ENCODE measurements at regions not wholly inside any gene's neighbourhood (a gene's known extent, or its start where the extent isn't known, plus 50 kb on each side); places are given as distances from the start of the nearest gene placed in this dataset.

GRCh38 chr9:11002705-11003104 lies 389.9 kb upstream of the PTPRD start:
- no peak overlapping the region for H3K4me3 ChIP-seq (ENCODE audit: control insufficient read depth in 1 of 7, extremely low read depth in 1 of 7, insufficient read depth in 4 of 7, low read depth in 2 of 7, low read length in 6 of 7)
- ChIA-PET POLR2A (no interaction called here), CTCF (no interaction called here)
- no peaks in the 10 kb centered on the region for H3K27me3 ChIP-seq (replicated peaks in 2 of 5; ENCODE audit: control insufficient read depth in 4 of 5, insufficient read depth in 5 of 5, low read length in 4 of 5)
- no peak for DNase-seq
- H3K27ac ChIP-seq (ENCODE audit: insufficient read depth in 1 of 2, low read depth in 1 of 2, low read length in 2 of 2, poor library complexity in 1 of 2, severe bottlenecking in 2 of 2): no peak overlapping the region
- H3K9me3 ChIP-seq (ENCODE audit: control extremely low read depth in 1 of 5, control insufficient read depth in 4 of 5, insufficient read depth in 2 of 5, low read depth in 1 of 5, low read length in 4 of 5): peaks cover 0 to 2% (median 0%) of the 10 kb centered on the region in 5 experiments
- no peaks in the 10 kb centered on the region for H3K4me1 ChIP-seq (ENCODE audit: control extremely low read depth in 1 of 4, control insufficient read depth in 4 of 4, insufficient read depth in 4 of 4, low read length in 3 of 4)
- no peaks in the 10 kb centered on the region for H3K36me3 ChIP-seq (ENCODE audit: control insufficient read depth in 4 of 4, insufficient read depth in 4 of 4, low read length in 3 of 4)
- 71% methylated on average over 1 of the region's 1 CpG for WGBS (ENCODE audit: insufficient coverage)

- no peak for DNase-seq
- POLR2A ChIA-PET: no interaction called here
- CTCF ChIA-PET: no interaction called here
- Histone ChIP-seq H3K4me1 (ENCODE audit: control extremely low read depth in 1 of 4, control insufficient read depth in 4 of 4, insufficient read depth in 4 of 4, low read length in 3 of 4) (no peaks in the 10 kb centered on the region), H3K36me3 (ENCODE audit: control insufficient read depth in 4 of 4, insufficient read depth in 4 of 4, low read length in 3 of 4) (no peaks in the 10 kb centered on the region), H3K27ac (ENCODE audit: insufficient read depth in 1 of 2, low read depth in 1 of 2, low read length in 2 of 2, poor library complexity in 1 of 2, severe bottlenecking in 2 of 2) (no peak overlapping the region), H3K9me3 (ENCODE audit: control extremely low read depth in 1 of 5, control insufficient read depth in 4 of 5, insufficient read depth in 2 of 5, low read depth in 1 of 5, low read length in 4 of 5) (peaks cover 0 to 2% (median 0%) of the 10 kb centered on the region in 5 experiments), H3K4me3 (ENCODE audit: control insufficient read depth in 1 of 7, extremely low read depth in 1 of 7, insufficient read depth in 4 of 7, low read depth in 2 of 7, low read length in 6 of 7) (no peak overlapping the region), H3K27me3 (replicated peaks in 2 of 5; ENCODE audit: control insufficient read depth in 4 of 5, insufficient read depth in 5 of 5, low read length in 4 of 5) (no peaks in the 10 kb centered on the region)
- 100% methylated on average over 2 of the region's 4 CpGs for WGBS (ENCODE audit: insufficient coverage)
Measured at GRCh38 chr9:11003836-11004235, 391.0 kb upstream of the PTPRD start.

GRCh38 chr9:11011696-11012095 lies 398.9 kb upstream of the PTPRD start:
- H3K4me3 ChIP-seq (ENCODE audit: control insufficient read depth in 1 of 7, extremely low read depth in 1 of 7, insufficient read depth in 4 of 7, low read depth in 2 of 7, low read length in 6 of 7): no peak overlapping the region
- H3K27ac ChIP-seq (ENCODE audit: insufficient read depth in 1 of 2, low read depth in 1 of 2, low read length in 2 of 2, poor library complexity in 1 of 2, severe bottlenecking in 2 of 2): no peak overlapping the region
- CTCF ChIA-PET: no interaction called here
- 100% methylated on average over 3 of the region's 7 CpGs for WGBS (ENCODE audit: insufficient coverage)
- H3K27me3 ChIP-seq (replicated peaks in 2 of 5; ENCODE audit: control insufficient read depth in 4 of 5, insufficient read depth in 5 of 5, low read length in 4 of 5): no peaks in the 10 kb centered on the region
- DNase-seq: no peak
- POLR2A ChIA-PET: no interaction called here
- no peaks in the 10 kb centered on the region for H3K36me3 ChIP-seq (ENCODE audit: control insufficient read depth in 4 of 4, insufficient read depth in 4 of 4, low read length in 3 of 4)
- no peaks in the 10 kb centered on the region for H3K4me1 ChIP-seq (ENCODE audit: control extremely low read depth in 1 of 4, control insufficient read depth in 4 of 4, insufficient read depth in 4 of 4, low read length in 3 of 4)
- peaks cover 0 to 4% (median 2%) of the 10 kb centered on the region in 5 experiments for H3K9me3 ChIP-seq (ENCODE audit: control extremely low read depth in 1 of 5, control insufficient read depth in 4 of 5, insufficient read depth in 2 of 5, low read depth in 1 of 5, low read length in 4 of 5)

GRCh38 chr9:11016081-11016480 lies 403.3 kb upstream of the PTPRD start:
- CTCF ChIA-PET: no interaction called here
- no peak for DNase-seq
- 80% methylated on average over 2 of the region's 2 CpGs for WGBS (ENCODE audit: insufficient coverage)

GRCh38 chr9:11023201-11023600 lies 410.4 kb upstream of the PTPRD start:
- no peak for DNase-seq
- CTCF ChIA-PET: no interaction called here
- no peaks in the 10 kb centered on the region for H3K9me3 ChIP-seq (ENCODE audit: control extremely low read depth in 1 of 5, control insufficient read depth in 4 of 5, insufficient read depth in 2 of 5, low read depth in 1 of 5, low read length in 4 of 5)
- no peaks in the 10 kb centered on the region for H3K4me1 ChIP-seq (ENCODE audit: control extremely low read depth in 1 of 4, control insufficient read depth in 4 of 4, insufficient read depth in 4 of 4, low read length in 3 of 4)
- POLR2A ChIA-PET: no interaction called here
- WGBS (ENCODE audit: insufficient coverage): 89% methylated on average over 2 of the region's 2 CpGs
- H3K27me3 ChIP-seq (replicated peaks in 2 of 5; ENCODE audit: control insufficient read depth in 4 of 5, insufficient read depth in 5 of 5, low read length in 4 of 5): no peaks in the 10 kb centered on the region
- H3K4me3 ChIP-seq (ENCODE audit: control insufficient read depth in 1 of 7, extremely low read depth in 1 of 7, insufficient read depth in 4 of 7, low read depth in 2 of 7, low read length in 6 of 7): no peak overlapping the region
- no peaks in the 10 kb centered on the region for H3K36me3 ChIP-seq (ENCODE audit: control insufficient read depth in 4 of 4, insufficient read depth in 4 of 4, low read length in 3 of 4)
- no peak overlapping the region for H3K27ac ChIP-seq (ENCODE audit: insufficient read depth in 1 of 2, low read depth in 1 of 2, low read length in 2 of 2, poor library complexity in 1 of 2, severe bottlenecking in 2 of 2)

More at GRCh38 chr9:11016081-11016480, 403.3 kb upstream of the PTPRD start:
- POLR2A ChIA-PET: no interaction called here
- Histone ChIP-seq H3K4me1 (ENCODE audit: control extremely low read depth in 1 of 4, control insufficient read depth in 4 of 4, insufficient read depth in 4 of 4, low read length in 3 of 4) (no peaks in the 10 kb centered on the region), H3K27ac (ENCODE audit: insufficient read depth in 1 of 2, low read depth in 1 of 2, low read length in 2 of 2, poor library complexity in 1 of 2, severe bottlenecking in 2 of 2) (no peak overlapping the region), H3K9me3 (ENCODE audit: control extremely low read depth in 1 of 5, control insufficient read depth in 4 of 5, insufficient read depth in 2 of 5, low read depth in 1 of 5, low read length in 4 of 5) (peaks cover 0 to 4% (median 0%) of the 10 kb centered on the region in 5 experiments), H3K27me3 (replicated peaks in 2 of 5; ENCODE audit: control insufficient read depth in 4 of 5, insufficient read depth in 5 of 5, low read length in 4 of 5) (no peaks in the 10 kb centered on the region), H3K4me3 (ENCODE audit: control insufficient read depth in 1 of 7, extremely low read depth in 1 of 7, insufficient read depth in 4 of 7, low read depth in 2 of 7, low read length in 6 of 7) (no peak overlapping the region), H3K36me3 (ENCODE audit: control insufficient read depth in 4 of 4, insufficient read depth in 4 of 4, low read length in 3 of 4) (no peaks in the 10 kb centered on the region)

GRCh38 chr9:11025775-11026174 lies 413.0 kb upstream of the PTPRD start:
- Histone ChIP-seq H3K27me3 (replicated peaks in 2 of 5; ENCODE audit: control insufficient read depth in 4 of 5, insufficient read depth in 5 of 5, low read length in 4 of 5) (no peaks in the 10 kb centered on the region), H3K27ac (ENCODE audit: insufficient read depth in 1 of 2, low read depth in 1 of 2, low read length in 2 of 2, poor library complexity in 1 of 2, severe bottlenecking in 2 of 2) (no peak overlapping the region), H3K4me3 (ENCODE audit: control insufficient read depth in 1 of 7, extremely low read depth in 1 of 7, insufficient read depth in 4 of 7, low read depth in 2 of 7, low read length in 6 of 7) (no peak overlapping the region), H3K4me1 (ENCODE audit: control extremely low read depth in 1 of 4, control insufficient read depth in 4 of 4, insufficient read depth in 4 of 4, low read length in 3 of 4) (no peaks in the 10 kb centered on the region), H3K9me3 (ENCODE audit: control extremely low read depth in 1 of 5, control insufficient read depth in 4 of 5, insufficient read depth in 2 of 5, low read depth in 1 of 5, low read length in 4 of 5) (no peaks in the 10 kb centered on the region), H3K36me3 (ENCODE audit: control insufficient read depth in 4 of 4, insufficient read depth in 4 of 4, low read length in 3 of 4) (no peaks in the 10 kb centered on the region)
- CTCF ChIA-PET: no interaction called here
- no peak for DNase-seq
- WGBS (ENCODE audit: insufficient coverage): no CpG with 5 or more reads among the region's 2 CpGs
- POLR2A ChIA-PET: no interaction called here

GRCh38 chr9:11038366-11038765 lies 425.6 kb upstream of the PTPRD start:
- WGBS (ENCODE audit: insufficient coverage): 89% methylated on average over 5 of the region's 7 CpGs
- Histone ChIP-seq H3K27me3 (replicated peaks in 2 of 5; ENCODE audit: control insufficient read depth in 4 of 5, insufficient read depth in 5 of 5, low read length in 4 of 5) (no peaks in the 10 kb centered on the region), H3K9me3 (ENCODE audit: control extremely low read depth in 1 of 5, control insufficient read depth in 4 of 5, insufficient read depth in 2 of 5, low read depth in 1 of 5, low read length in 4 of 5) (no peaks in the 10 kb centered on the region), H3K4me1 (ENCODE audit: control extremely low read depth in 1 of 4, control insufficient read depth in 4 of 4, insufficient read depth in 4 of 4, low read length in 3 of 4) (no peaks in the 10 kb centered on the region), H3K36me3 (ENCODE audit: control insufficient read depth in 4 of 4, insufficient read depth in 4 of 4, low read length in 3 of 4) (no peaks in the 10 kb centered on the region), H3K27ac (ENCODE audit: insufficient read depth in 1 of 2, low read depth in 1 of 2, low read length in 2 of 2, poor library complexity in 1 of 2, severe bottlenecking in 2 of 2) (no peak overlapping the region), H3K4me3 (ENCODE audit: control insufficient read depth in 1 of 7, extremely low read depth in 1 of 7, insufficient read depth in 4 of 7, low read depth in 2 of 7, low read length in 6 of 7) (no peak overlapping the region)
- ChIA-PET CTCF (no interaction called here), POLR2A (no interaction called here)
- no peak for DNase-seq
